ENCODE measurements at regions not wholly inside any gene's neighbourhood (a gene's known extent, or its start where the extent isn't known, plus 50 kb on each side); places are given as distances from the start of the nearest gene placed in this dataset.

DNA sequence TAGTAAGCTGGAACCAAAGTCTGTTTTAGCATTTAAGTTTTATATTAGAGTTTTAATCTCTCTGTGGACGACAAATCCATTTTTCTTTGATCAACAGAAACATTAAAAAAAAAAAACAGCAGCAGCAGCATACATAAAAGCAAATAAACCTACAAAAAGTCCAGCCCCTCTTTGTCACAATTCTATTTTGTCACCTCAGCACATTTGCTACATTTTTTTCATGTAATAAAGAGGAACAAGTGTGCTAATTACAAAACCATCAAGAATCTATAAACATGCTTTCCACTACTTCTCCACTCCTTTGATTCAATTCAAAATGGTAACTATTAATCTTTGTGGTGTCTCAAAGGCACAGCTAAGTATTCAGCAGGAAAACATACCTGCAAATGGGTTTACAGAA, 259.8 kb upstream of the GNAI1 start:
- TF ChIP-seq, protein P1, sequence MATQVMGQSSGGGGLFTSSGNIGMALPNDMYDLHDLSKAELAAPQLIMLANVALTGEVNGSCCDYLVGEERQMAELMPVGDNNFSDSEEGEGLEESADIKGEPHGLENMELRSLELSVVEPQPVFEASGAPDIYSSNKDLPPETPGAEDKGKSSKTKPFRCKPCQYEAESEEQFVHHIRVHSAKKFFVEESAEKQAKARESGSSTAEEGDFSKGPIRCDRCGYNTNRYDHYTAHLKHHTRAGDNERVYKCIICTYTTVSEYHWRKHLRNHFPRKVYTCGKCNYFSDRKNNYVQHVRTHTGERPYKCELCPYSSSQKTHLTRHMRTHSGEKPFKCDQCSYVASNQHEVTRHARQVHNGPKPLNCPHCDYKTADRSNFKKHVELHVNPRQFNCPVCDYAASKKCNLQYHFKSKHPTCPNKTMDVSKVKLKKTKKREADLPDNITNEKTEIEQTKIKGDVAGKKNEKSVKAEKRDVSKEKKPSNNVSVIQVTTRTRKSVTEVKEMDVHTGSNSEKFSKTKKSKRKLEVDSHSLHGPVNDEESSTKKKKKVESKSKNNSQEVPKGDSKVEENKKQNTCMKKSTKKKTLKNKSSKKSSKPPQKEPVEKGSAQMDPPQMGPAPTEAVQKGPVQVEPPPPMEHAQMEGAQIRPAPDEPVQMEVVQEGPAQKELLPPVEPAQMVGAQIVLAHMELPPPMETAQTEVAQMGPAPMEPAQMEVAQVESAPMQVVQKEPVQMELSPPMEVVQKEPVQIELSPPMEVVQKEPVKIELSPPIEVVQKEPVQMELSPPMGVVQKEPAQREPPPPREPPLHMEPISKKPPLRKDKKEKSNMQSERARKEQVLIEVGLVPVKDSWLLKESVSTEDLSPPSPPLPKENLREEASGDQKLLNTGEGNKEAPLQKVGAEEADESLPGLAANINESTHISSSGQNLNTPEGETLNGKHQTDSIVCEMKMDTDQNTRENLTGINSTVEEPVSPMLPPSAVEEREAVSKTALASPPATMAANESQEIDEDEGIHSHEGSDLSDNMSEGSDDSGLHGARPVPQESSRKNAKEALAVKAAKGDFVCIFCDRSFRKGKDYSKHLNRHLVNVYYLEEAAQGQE (IDR thresholded peaks at IDR 0.05; ENCODE audit: low read depth): no peak
- no peak for TF ChIP-seq CREB1 (IDR thresholded peaks at IDR 0.05; ENCODE audit: low read depth)
- no peak for TF ChIP-seq FOXM1 (IDR thresholded peaks at IDR 0.05; ENCODE audit: borderline replicate concordance, low read depth)
- TF ChIP-seq, protein P2, sequence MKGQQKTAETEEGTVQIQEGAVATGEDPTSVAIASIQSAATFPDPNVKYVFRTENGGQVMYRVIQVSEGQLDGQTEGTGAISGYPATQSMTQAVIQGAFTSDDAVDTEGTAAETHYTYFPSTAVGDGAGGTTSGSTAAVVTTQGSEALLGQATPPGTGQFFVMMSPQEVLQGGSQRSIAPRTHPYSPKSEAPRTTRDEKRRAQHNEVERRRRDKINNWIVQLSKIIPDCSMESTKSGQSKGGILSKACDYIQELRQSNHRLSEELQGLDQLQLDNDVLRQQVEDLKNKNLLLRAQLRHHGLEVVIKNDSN (IDR thresholded peaks at IDR 0.05): no peak
- no peak for TF ChIP-seq ZBTB7A (IDR thresholded peaks at IDR 0.05; ENCODE audit: low read depth)
- no peak for TF ChIP-seq YY1 (IDR thresholded peaks at IDR 0.05; ENCODE audit: low read depth)
- no peak for TF ChIP-seq TCF12 (IDR thresholded peaks at IDR 0.05; ENCODE audit: low read depth)
- TF ChIP-seq RAD21 (IDR thresholded peaks at IDR 0.05; ENCODE audit: low read depth): no peak
- TF ChIP-seq, protein P3, sequence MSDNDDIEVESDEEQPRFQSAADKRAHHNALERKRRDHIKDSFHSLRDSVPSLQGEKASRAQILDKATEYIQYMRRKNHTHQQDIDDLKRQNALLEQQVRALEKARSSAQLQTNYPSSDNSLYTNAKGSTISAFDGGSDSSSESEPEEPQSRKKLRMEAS (IDR thresholded peaks at IDR 0.05): no peak
- TF ChIP-seq NFIC (IDR thresholded peaks at IDR 0.05): no peak

DNA sequence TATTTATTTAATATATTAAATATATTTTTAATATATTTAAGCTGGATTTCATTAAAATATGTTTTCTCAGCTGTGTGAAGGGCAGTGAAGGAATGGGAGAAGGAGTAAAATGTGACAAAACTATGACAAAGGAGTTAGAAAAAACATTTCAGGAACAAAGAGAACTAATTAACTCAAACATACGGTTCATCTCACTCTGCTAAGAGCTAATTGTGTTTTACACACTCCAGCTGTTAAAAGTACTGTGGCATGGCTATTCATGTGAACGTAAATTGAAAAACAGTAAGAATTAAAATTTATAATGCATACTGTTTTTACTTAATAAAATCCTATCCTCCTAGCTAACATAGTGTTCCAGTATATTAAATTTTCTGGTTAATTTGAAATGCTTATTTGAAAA, 262.5 kb upstream of the GNAI1 start:
- no peak for TF ChIP-seq CEBPB (IDR thresholded peaks at IDR 0.05)
- TF ChIP-seq TEAD4 (IDR thresholded peaks at IDR 0.05): no peak
- TF ChIP-seq TAF1 (IDR thresholded peaks at IDR 0.05; ENCODE audit: low read depth): no peak
- no peak for TF ChIP-seq FOXM1 (IDR thresholded peaks at IDR 0.05; ENCODE audit: borderline replicate concordance, low read depth)
- TF ChIP-seq RAD21 (IDR thresholded peaks at IDR 0.05; ENCODE audit: low read depth): no peak

DNA sequence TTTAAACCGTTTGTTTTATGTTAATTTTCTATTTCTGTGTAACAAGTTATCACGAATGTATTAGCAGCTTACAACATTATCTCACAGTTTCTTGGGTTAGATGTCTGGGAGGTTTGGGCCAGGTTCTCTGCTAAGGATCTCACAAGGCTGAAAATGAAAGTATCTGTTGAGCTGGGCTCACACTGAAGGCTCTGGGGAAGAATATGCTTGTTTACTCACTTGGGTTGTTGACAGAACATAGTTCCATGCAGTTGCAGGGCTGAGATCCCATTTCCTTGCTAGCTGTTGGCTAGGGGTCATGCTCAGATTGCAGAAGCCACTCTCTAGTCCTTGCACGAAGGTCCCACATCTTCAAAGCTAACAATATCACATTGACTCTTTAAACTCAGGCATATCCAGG, 266.6 kb upstream of the GNAI1 start:
- no peak for TF ChIP-seq CEBPB (IDR thresholded peaks at IDR 0.05)
- TF ChIP-seq, protein P3 (IDR thresholded peaks at IDR 0.05): no peak
- TF ChIP-seq EP300 (IDR thresholded peaks at IDR 0.05; ENCODE audit: borderline replicate concordance): no peak
- TF ChIP-seq, protein P1 (IDR thresholded peaks at IDR 0.05; ENCODE audit: low read depth): no peak
- TF ChIP-seq NFIC (IDR thresholded peaks at IDR 0.05): no peak
- no peak for TF ChIP-seq RAD21 (IDR thresholded peaks at IDR 0.05; ENCODE audit: low read depth)
- no peak for TF ChIP-seq ZBTB7A (IDR thresholded peaks at IDR 0.05; ENCODE audit: low read depth)
- TF ChIP-seq TCF12 (IDR thresholded peaks at IDR 0.05; ENCODE audit: low read depth): no peak

DNA sequence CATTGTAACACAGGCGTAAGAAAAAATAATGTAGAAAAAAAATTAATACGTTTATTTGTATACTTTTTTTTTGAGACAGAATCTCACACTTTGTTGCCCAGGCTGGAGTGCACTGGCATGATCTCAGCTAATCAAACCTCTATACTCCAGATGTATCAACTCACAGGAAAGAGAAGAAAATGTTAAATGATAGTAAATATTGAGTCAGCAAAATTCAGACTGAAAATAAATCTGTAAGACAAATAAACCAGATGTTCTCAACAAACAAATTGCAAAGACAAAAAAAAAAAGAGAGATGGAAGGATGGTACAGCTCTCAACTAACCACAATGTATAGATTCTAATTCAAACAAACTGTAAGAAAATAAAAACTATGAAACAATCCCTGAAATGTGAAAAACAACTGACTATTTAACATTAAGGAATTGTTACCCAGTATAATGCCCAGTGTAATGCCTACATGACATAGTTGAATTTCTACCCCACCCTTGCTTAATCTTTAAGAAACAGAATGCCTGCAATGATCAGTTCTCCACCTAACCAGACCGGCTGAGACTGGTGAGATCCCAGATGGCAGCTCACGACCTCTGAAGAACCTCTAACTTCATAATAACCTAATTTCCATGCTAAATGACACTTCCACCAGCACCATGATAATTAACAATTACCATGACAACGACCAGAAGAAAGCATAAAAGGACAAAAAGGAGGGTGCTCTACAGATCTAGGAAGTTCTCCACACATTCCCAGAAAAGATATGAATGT, 272.0 kb upstream of the GNAI1 start:
- TF ChIP-seq EP300 (IDR thresholded peaks at IDR 0.05; ENCODE audit: borderline replicate concordance): no peak
- TF ChIP-seq CREB1 (IDR thresholded peaks at IDR 0.05; ENCODE audit: low read depth): no peak
- no peak for TF ChIP-seq TAF1 (IDR thresholded peaks at IDR 0.05; ENCODE audit: low read depth)
- no peak for TF ChIP-seq TCF12 (IDR thresholded peaks at IDR 0.05; ENCODE audit: low read depth)
- TF ChIP-seq, protein P2 (IDR thresholded peaks at IDR 0.05): no peak
- no peak for TF ChIP-seq ZBTB7A (IDR thresholded peaks at IDR 0.05; ENCODE audit: low read depth)
- no peak for TF ChIP-seq TEAD4 (IDR thresholded peaks at IDR 0.05)
- TF ChIP-seq, protein P1 (IDR thresholded peaks at IDR 0.05; ENCODE audit: low read depth): no peak
- TF ChIP-seq, protein P3 (IDR thresholded peaks at IDR 0.05): no peak
- no peak for TF ChIP-seq FOXM1 (IDR thresholded peaks at IDR 0.05; ENCODE audit: borderline replicate concordance, low read depth)
- TF ChIP-seq EGR1 (IDR thresholded peaks at IDR 0.05): no peak
- no peak for TF ChIP-seq RAD21 (IDR thresholded peaks at IDR 0.05; ENCODE audit: low read depth)
- TF ChIP-seq YY1 (IDR thresholded peaks at IDR 0.05; ENCODE audit: low read depth): no peak
- TF ChIP-seq CEBPB (IDR thresholded peaks at IDR 0.05): no peak
- no peak for TF ChIP-seq NFIC (IDR thresholded peaks at IDR 0.05)

Measured in Ishikawa (cell line).